Choroid plexus epithelial cell (primary cell): ENCODE measurements at regions not wholly inside any gene's neighbourhood (a gene's known extent, or its start where the extent isn't known, plus 50 kb on each side); places are given as distances from the start of the nearest gene placed in this dataset.

Experiments used
- DNase-seq: peaks from one replicate; pipeline ENCODE4 v3.0.0-alpha.2; 2010; ENCODE audit warnings: low read depth
- H3K4me3 ChIP-seq: 2 replicates; pipeline ENCODE4 v1.5.1; 2011; ENCODE audit warnings: low read depth, mild to moderate bottlenecking, control low read depth, low read length, moderate library complexity
- TF ChIP-seq, protein P1 (sequence below): conservative IDR thresholded peaks from 2 replicates; pipeline ENCODE4 v1.5.1; 2011; ENCODE audit warnings: low read depth, mild to moderate bottlenecking, control low read depth, inconsistent platforms, low read length, moderate library complexity

- H3K4me3 ChIP-seq, result no peak overlapping the region
- no peak for DNase-seq
- TF ChIP-seq, protein P1, sequence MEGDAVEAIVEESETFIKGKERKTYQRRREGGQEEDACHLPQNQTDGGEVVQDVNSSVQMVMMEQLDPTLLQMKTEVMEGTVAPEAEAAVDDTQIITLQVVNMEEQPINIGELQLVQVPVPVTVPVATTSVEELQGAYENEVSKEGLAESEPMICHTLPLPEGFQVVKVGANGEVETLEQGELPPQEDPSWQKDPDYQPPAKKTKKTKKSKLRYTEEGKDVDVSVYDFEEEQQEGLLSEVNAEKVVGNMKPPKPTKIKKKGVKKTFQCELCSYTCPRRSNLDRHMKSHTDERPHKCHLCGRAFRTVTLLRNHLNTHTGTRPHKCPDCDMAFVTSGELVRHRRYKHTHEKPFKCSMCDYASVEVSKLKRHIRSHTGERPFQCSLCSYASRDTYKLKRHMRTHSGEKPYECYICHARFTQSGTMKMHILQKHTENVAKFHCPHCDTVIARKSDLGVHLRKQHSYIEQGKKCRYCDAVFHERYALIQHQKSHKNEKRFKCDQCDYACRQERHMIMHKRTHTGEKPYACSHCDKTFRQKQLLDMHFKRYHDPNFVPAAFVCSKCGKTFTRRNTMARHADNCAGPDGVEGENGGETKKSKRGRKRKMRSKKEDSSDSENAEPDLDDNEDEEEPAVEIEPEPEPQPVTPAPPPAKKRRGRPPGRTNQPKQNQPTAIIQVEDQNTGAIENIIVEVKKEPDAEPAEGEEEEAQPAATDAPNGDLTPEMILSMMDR, result no peak
These were observed 655.0 kb downstream of the POM121L12 start for GRCh38 chr7:53690411-53690810.

GRCh38 chr7:53697913-53698312, 662.5 kb downstream of the POM121L12 start:
- TF ChIP-seq, protein P1, result no peak
- no peak for DNase-seq
- no peak overlapping the region for H3K4me3 ChIP-seq

DNA sequence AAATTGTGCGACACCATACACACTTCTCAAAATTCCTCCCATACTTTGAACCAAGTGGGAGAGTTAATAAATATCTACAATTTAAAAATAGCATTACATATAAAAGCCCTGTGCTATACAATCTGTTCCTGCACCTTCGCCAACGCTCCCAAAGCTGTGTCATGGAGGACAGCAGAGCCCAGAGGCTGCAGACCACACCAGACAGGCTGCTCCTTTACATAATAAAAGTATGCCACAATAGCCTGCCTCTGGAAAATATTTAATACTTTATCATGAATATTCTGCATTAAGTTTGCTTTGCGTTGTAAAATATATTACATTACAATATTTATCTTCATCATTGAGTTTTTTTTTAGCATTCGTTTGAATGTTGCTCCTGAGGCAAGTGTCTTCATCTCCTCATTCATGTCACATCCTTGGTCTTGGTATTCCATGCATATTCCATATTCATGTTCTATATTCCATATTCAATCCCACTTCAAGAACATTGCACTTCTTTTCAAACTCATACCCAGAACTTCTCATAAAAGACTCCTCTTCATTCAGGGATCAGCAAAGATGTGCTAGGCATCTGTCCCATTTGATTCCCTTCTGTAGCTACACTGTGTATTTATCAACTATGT, 663.9 kb downstream of the POM121L12 start:
- H3K4me3 ChIP-seq, result no peak overlapping the region
- TF ChIP-seq, protein P1, result no peak
- no peak for DNase-seq

DNA sequence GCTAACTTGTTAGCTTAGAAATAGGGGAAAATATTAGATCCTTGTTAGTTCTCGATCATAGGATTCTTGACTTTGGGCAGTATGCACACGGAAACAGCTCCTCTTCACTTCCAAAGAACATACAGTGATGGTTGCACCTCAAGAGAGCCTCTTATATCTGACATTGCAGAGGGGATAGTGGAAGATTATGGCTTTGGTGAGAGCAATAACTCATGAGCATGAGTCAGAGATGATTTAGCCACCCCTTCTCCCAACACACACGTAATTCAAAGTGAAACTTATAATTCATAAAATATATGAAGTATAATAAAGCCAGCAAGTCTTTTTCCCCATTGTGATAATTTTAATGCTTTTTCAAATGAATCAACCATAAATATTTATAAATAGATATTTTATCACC, 683.7 kb downstream of the POM121L12 start:
- DNase-seq, result no peak
- TF ChIP-seq, protein P1, result no peak
- H3K4me3 ChIP-seq, result no peak overlapping the region

GRCh38 chr7:53740971-53741370, 705.5 kb downstream of the POM121L12 start:
- H3K4me3 ChIP-seq, result no peak overlapping the region
- TF ChIP-seq, protein P1, result no peak
- no peak for DNase-seq

DNA sequence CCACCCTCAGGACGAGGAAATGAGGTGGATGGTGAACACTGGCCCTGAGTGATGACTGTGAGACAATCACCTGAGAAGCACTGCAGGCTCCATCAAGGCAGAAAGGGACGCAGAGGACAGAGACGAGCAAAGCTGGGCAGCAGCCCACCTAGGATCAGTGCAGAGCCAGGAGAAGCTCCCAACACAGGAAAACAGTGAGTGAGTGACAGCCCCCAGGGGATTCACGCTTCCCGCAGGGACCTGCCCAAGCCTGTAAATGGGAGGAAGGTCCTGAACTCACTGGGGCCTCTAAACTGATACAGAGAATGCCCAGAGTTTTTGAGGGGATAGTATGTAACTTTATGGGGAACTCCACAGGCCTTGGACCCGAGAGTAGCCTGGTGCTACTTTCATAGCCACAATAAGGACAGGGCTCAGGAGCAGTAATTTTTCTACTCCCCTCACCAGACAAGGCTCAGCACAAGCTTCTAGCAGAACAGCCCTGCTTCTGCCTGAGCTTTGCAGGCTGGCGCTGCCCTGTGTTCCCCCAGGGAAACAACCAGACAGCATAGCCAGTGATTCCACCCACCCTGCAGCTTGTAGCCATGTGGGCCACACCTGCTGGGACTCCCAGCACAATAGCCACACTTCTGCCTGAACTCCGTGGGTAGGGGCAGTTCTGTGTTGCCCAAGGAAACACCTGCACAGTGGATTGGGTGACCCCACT, 708.4 kb downstream of the POM121L12 start:
- no peak for DNase-seq
- TF ChIP-seq, protein P1, result no peak
- no peak overlapping the region for H3K4me3 ChIP-seq

DNA sequence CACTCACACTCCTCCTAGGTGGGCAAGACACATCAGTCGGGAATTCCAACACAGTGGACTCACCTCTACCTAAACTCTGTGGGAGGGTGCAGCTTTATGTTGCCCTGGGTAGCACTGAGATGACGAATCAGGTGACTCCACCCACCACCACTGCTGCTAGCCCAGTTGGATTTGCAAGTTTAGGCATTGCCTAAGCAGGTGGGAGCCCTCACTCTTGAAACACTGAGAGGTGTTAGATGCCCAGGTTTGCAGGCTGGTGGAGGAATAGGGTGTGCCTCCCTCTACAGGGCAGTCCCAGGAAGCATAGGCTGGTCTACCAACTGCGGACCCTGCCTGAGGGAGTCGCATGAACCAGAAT, 708.9 kb downstream of the POM121L12 start:
- H3K4me3 ChIP-seq, result no peak overlapping the region
- DNase-seq, result no peak
- TF ChIP-seq, protein P1, result no peak
